CD14-positive monocyte (primary cell): ENCODE measurements at regions not wholly inside any gene's neighbourhood (a gene's known extent, or its start where the extent isn't known, plus 50 kb on each side); places are given as distances from the start of the nearest gene placed in this dataset.

Experiments
- DNase-seq, 3 donors: peaks; one replicate each; pipeline ENCODE4 v3.0.0-alpha.2; 2011 to 2022
- H2AFZ ChIP-seq: 2 replicates; pipeline ENCODE4 v1.6.0; 2012; ENCODE audit warnings: mild to moderate bottlenecking, low read depth, low read length, inconsistent platforms; ENCODE audit not compliant: insufficient read depth, poor library complexity, severe bottlenecking
- H3K27ac ChIP-seq, 2 donors: 1 replicate in 1 of 2; 2 replicates in 1 of 2; pipeline ENCODE4 v1.5.1; 2012 to 2013; ENCODE audit warnings: low read length in 2 of 2, control low read depth in 1 of 2, inconsistent platforms in 1 of 2, low read depth in 1 of 2, mild to moderate bottlenecking in 1 of 2
- H3K27me3 ChIP-seq, 2 donors: one replicate each; pipeline versions ENCODE4 v1.6.0 to v1.6.1; 2011 to 2013; ENCODE audit warnings: low read length in 2 of 2; ENCODE audit not compliant: control insufficient read depth in 2 of 2, insufficient read depth in 2 of 2
- H3K36me3 ChIP-seq, 2 donors: replicated peaks in 1 of 2; 1 replicate in 1 of 2; 2 replicates in 1 of 2; pipeline versions ENCODE4 v1.5.1 to v1.6.1; 2012 to 2013; ENCODE audit warnings: low read length in 2 of 2, control low read depth in 1 of 2, inconsistent platforms in 1 of 2, mild to moderate bottlenecking in 1 of 2; ENCODE audit not compliant: insufficient read depth in 2 of 2, control insufficient read depth in 1 of 2
- H3K4me1 ChIP-seq, 2 donors: 1 replicate in 1 of 2; 2 replicates in 1 of 2; pipeline versions ENCODE4 v1.5.1 to v1.6.1; 2012 to 2013; ENCODE audit warnings: low read length in 2 of 2, control low read depth in 1 of 2, inconsistent platforms in 1 of 2, mild to moderate bottlenecking in 1 of 2, moderate library complexity in 1 of 2; ENCODE audit not compliant: insufficient read depth in 2 of 2, control insufficient read depth in 1 of 2
- H3K4me2 ChIP-seq: replicated peaks from 2 replicates; pipeline ENCODE3; 2012; ENCODE audit warnings: low read length, moderate library complexity, mild to moderate bottlenecking; ENCODE audit not compliant: poor library complexity, severe bottlenecking; ENCODE audit errors: extremely low read depth
- H3K4me3 ChIP-seq, 3 experiments: fragments of 200-600 bp in 1 of 3; sonication (generic) in 1 of 3; replicated peaks in 1 of 3; 1 replicate in 2 of 3; 2 replicates in 1 of 3; pipeline ENCODE4 v1.5.1; 2011 to 2013; ENCODE audit warnings: low read length in 3 of 3, mild to moderate bottlenecking in 3 of 3, control low read depth in 2 of 3, low read depth in 2 of 3, inconsistent platforms in 1 of 3, moderate library complexity in 1 of 3
- H3K79me2 ChIP-seq: 2 replicates; pipeline ENCODE4 v1.6.0; 2012; ENCODE audit warnings: mild to moderate bottlenecking, control low read depth, inconsistent platforms, low read length, moderate library complexity; ENCODE audit not compliant: insufficient read depth
- H3K9ac ChIP-seq: 2 replicates; pipeline ENCODE4 v1.6.0; 2017; ENCODE audit warnings: low read length, mild to moderate bottlenecking; ENCODE audit not compliant: insufficient read depth, poor library complexity, severe bottlenecking
- H3K9me3 ChIP-seq, 2 donors: replicated peaks in 1 of 2; 1 replicate in 1 of 2; 2 replicates in 1 of 2; pipeline versions ENCODE4 v1.5.1 to v1.6.1; 2012 to 2013; ENCODE audit warnings: low read length in 2 of 2, control low read depth in 1 of 2; ENCODE audit not compliant: control insufficient read depth in 1 of 2, insufficient read depth in 1 of 2
- H4K20me1 ChIP-seq: 2 replicates; pipeline ENCODE4 v1.6.0; 2012; ENCODE audit warnings: mild to moderate bottlenecking, low read length, control low read depth, moderate library complexity; ENCODE audit not compliant: insufficient read depth
- H3K27ac Mint-ChIP-seq, 7 donors: one replicate each; pipeline ENCODE4 v1.8.0; 2020; ENCODE audit warnings: mild to moderate bottlenecking in 7 of 7, mixed read lengths in 7 of 7, moderate library complexity in 6 of 7, inconsistent platforms in 2 of 7
- H3K27me3 Mint-ChIP-seq, 3 donors: one replicate each; pipeline ENCODE4 v1.8.0; 2021 to 2022; ENCODE audit warnings: low read depth in 3 of 3, mild to moderate bottlenecking in 3 of 3, mixed read lengths in 3 of 3, moderate library complexity in 3 of 3, inconsistent platforms in 1 of 3
- H3K36me3 Mint-ChIP-seq, 2 donors: one replicate each; pipeline ENCODE4 v1.8.0; 2020; ENCODE audit warnings: mixed read lengths in 2 of 2, inconsistent platforms in 1 of 2, mild to moderate bottlenecking in 1 of 2
- H3K4me1 Mint-ChIP-seq: one replicate; pipeline ENCODE4 v1.8.0; 2020; ENCODE audit warnings: mild to moderate bottlenecking, mixed read lengths
- H3K4me3 Mint-ChIP-seq, 2 donors: one replicate each; pipeline ENCODE4 v1.8.0; 2020; ENCODE audit warnings: mild to moderate bottlenecking in 2 of 2, mixed read lengths in 2 of 2, moderate library complexity in 1 of 2
- H3K9me3 Mint-ChIP-seq, 7 donors: one replicate each; pipeline ENCODE4 v1.8.0; 2020 to 2022; ENCODE audit warnings: mixed read lengths in 7 of 7, mild to moderate bottlenecking in 6 of 7, moderate library complexity in 6 of 7, inconsistent platforms in 2 of 7
- WGBS: methylation state at CpG from one replicate; pipeline ENCODE4 v1.1.5; 2013; ENCODE audit warnings: missing lambda C conversion rate; ENCODE audit not compliant: insufficient coverage; 5-methylcytosine and 5-hydroxymethylcytosine counted together
- intact Hi-C, 2 donors: fragments of 100-400 bp; cut with micrococcal nuclease; formaldehyde crosslinking; loops; one replicate each; pipeline versions ENCODE4 v1.15.0 to v1.15.1; 2023
- TF ChIP-seq, protein P1 (sequence below): fragments of 200-600 bp; IDR thresholded peaks from one replicate; pipeline ENCODE4 v1.8.0; 2022; ENCODE audit warnings: antibody characterized with exemption, mild to moderate bottlenecking

DNA sequence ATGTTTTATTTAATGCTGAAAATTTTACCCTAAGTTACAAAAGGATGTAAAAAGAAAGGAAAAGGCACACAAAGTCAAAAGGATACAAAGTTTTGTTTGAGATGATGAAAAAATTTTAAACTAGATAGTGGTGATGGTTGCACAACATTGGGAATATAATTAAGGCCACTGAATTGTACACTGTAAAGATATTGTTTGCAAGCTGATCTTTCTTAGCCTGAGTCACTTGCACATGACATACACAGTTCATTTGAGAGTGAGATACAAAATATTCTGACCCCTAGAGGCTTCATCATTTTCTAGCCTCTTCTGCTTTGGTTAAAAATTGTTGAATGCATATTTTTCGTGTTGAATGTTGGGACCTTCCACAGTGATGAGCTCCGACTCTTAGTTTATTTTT, 462.6 kb downstream of the HDGFL1 start:
- H3K9ac ChIP-seq = no peak overlapping the region
- no CpG with 5 or more reads among the region's 2 CpGs for WGBS
- Mint-ChIP-seq H3K9me3 (peaks cover 0 to 4% (median 2%) of the 10 kb centered on the region in 7 donors), H3K36me3 (no peaks in the 10 kb centered on the region), H3K4me1 (no peaks in the 10 kb centered on the region), H3K27me3 (no peaks in the 10 kb centered on the region), H3K4me3 (no peak overlapping the region), H3K27ac (no peak overlapping the region)
- no peaks in the 10 kb centered on the region for H3K36me3 ChIP-seq
- H3K4me3 ChIP-seq = no peak overlapping the region
- H3K4me1 ChIP-seq = no peaks in the 10 kb centered on the region
- H4K20me1 ChIP-seq = no peaks in the 10 kb centered on the region
- no peak for DNase-seq
- intact Hi-C loops = no loop called here
- no peaks in the 10 kb centered on the region for H3K79me2 ChIP-seq
- peaks cover 5 to 7% of the 10 kb centered on the region in 2 donors for H3K9me3 ChIP-seq
- TF ChIP-seq, protein P1, sequence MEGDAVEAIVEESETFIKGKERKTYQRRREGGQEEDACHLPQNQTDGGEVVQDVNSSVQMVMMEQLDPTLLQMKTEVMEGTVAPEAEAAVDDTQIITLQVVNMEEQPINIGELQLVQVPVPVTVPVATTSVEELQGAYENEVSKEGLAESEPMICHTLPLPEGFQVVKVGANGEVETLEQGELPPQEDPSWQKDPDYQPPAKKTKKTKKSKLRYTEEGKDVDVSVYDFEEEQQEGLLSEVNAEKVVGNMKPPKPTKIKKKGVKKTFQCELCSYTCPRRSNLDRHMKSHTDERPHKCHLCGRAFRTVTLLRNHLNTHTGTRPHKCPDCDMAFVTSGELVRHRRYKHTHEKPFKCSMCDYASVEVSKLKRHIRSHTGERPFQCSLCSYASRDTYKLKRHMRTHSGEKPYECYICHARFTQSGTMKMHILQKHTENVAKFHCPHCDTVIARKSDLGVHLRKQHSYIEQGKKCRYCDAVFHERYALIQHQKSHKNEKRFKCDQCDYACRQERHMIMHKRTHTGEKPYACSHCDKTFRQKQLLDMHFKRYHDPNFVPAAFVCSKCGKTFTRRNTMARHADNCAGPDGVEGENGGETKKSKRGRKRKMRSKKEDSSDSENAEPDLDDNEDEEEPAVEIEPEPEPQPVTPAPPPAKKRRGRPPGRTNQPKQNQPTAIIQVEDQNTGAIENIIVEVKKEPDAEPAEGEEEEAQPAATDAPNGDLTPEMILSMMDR = no peak
- H2AFZ ChIP-seq = no peak overlapping the region
- H3K27ac ChIP-seq = no peak overlapping the region
- no peak overlapping the region for H3K4me2 ChIP-seq
- no peaks in the 10 kb centered on the region for H3K27me3 ChIP-seq

DNA sequence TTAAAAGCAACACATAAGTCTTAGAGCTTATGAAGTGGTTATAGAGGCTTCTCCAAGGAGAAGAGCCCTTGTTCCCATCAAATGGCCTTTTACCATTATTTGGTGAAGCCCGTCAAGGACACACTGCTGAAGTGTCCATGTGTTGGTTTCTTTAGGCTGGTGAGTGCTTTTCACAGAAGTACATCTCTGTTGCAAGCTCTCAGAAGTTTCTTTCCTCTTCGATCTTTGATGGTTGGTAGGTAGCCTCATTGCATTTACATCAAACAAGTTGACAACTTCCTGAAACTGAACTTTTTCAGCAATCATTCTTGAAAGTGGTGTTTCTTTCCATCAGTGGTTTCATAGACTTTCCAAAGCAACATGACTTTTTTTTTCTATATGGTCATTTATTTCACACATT, 465.6 kb downstream of the HDGFL1 start:
- no peaks in the 10 kb centered on the region for H3K27me3 Mint-ChIP-seq
- WGBS = no CpG with 5 or more reads among the region's 2 CpGs
- H3K79me2 ChIP-seq = no peaks in the 10 kb centered on the region
- H3K27ac ChIP-seq = no peak overlapping the region
- no peaks in the 10 kb centered on the region for H4K20me1 ChIP-seq
- no peaks in the 10 kb centered on the region for H3K4me1 ChIP-seq
- H3K27me3 ChIP-seq = no peaks in the 10 kb centered on the region
- TF ChIP-seq, protein P1 = no peak
- H3K36me3 ChIP-seq = no peaks in the 10 kb centered on the region
- H3K9me3 Mint-ChIP-seq = peaks cover 0 to 4% (median 2%) of the 10 kb centered on the region in 7 donors
- H3K36me3 Mint-ChIP-seq = no peaks in the 10 kb centered on the region
- no peak overlapping the region for H3K4me3 Mint-ChIP-seq
- no peak overlapping the region for H2AFZ ChIP-seq
- intact Hi-C loops = no loop called here
- H3K4me1 Mint-ChIP-seq = no peaks in the 10 kb centered on the region
- peaks cover 8% of the 10 kb centered on the region in 2 donors for H3K9me3 ChIP-seq
- H3K27ac Mint-ChIP-seq = no peak overlapping the region
- no peak for DNase-seq
- H3K4me3 ChIP-seq = no peak overlapping the region
- H3K9ac ChIP-seq = no peak overlapping the region
- no peak overlapping the region for H3K4me2 ChIP-seq
